ENCODE measurements at regions not wholly inside any gene's neighbourhood (a gene's known extent, or its start where the extent isn't known, plus 50 kb on each side); places are given as distances from the start of the nearest gene placed in this dataset.
"Not testable (repeated sequence)": the region's sequence is repeated elsewhere in the genome, so short reads cannot be mapped to it uniquely, and the experiment has no call there.

- not testable (repeated sequence) for DNase-seq (ENCODE audit: low spot score)
Observed at GRCh38 chr5:174917435-174917834, 193.1 kb downstream of the MSX2 start.

- not testable (repeated sequence) for DNase-seq (ENCODE audit: low spot score)
Observed at GRCh38 chr5:174916924-174917323, 192.5 kb downstream of the MSX2 start.

- DNase-seq (ENCODE audit: low spot score): no peak
Observed at GRCh38 chr5:174916227-174916626, 191.8 kb downstream of the MSX2 start.

DNA sequence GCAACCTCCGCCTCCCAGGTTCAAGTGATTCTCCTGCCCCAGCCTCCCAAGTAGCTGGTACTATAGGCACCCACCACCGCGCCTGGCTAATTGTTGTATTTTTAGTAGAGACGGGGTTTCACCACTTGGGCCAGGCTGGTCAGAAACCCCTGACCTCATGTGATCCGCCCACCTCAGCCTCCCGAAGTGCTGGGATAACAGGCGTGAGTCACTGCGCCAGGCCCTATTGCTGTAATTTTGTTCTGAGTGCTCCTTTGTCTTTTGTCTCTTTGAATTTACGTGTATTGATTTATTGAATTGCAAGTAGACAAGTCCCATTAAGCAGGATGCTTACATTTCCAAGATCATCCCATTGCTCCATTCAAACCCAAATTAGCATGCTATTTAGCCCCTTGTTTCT, 186.7 kb downstream of the MSX2 start:
- DNase-seq (ENCODE audit: low spot score): no peak

GRCh38 chr5:174910245-174910737, 185.9 kb downstream of the MSX2 start:
- peak; percentile 62 for DNase-seq (ENCODE audit: low spot score)

GRCh38 chr5:174903172-174903732, 178.9 kb downstream of the MSX2 start:
- DNase-seq (ENCODE audit: low spot score): peak; percentile 6

- DNase-seq (ENCODE audit: low spot score): no peak
Observed at GRCh38 chr5:174901336-174901735, 177.0 kb downstream of the MSX2 start.

DNA sequence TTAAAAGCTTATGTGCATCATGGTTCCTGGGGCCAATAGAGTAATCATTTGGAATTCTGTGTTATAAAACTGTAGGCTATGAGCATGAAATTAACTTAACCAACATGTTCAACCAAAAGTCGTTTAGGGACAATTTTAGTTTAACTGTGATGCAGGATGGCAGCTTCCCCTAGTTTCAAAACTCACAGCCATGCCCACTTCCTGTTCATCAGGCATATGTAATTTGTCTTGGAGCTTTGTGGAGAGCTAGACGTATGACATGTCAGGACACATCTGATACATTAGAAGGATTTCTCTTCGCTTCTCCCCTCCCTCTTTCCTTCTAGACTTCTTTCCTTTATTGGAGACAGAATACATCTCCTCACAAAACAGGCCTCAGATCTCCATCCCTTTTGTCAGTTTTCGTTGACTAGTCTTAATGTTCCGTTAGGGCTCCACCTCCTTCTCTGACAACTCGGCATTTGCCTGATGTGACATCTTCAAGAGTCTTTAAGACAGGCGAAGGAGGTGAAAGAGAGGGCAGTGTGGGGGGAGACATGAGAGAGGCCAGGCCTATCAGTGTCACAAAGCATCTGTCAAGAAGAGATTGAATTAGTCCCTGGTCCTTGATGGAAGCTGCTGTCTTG, 176.0 kb downstream of the MSX2 start:
- DNase-seq (ENCODE audit: low spot score): peak; percentile 37

GRCh38 chr5:174897281-174897950, 173.0 kb downstream of the MSX2 start:
- DNase-seq (ENCODE audit: low spot score): no peak

DNA sequence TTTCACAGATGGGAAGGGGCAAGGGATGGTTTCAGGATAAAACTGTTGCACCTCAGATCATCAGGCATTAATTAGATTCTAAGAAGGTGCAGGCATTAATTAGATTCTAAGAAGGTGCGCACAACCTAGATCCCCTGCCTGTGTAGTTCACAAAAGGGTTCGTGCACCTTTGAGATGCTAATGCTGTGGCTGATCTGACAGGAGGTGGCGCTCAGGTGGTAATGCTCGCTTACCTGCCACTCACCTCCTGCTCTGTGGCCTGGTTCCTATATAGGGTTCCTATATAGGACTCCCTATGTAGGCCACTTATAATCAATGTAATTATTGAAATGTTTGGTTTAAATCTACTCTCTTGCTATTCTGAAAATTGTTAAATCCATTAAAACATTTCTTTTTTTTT, 171.0 kb downstream of the MSX2 start:
- DNase-seq (ENCODE audit: low spot score): no peak

GRCh38 chr5:174892742-174893141, 168.4 kb downstream of the MSX2 start:
- no peak for DNase-seq (ENCODE audit: low spot score)

GRCh38 chr5:174880412-174881200, 156.2 kb downstream of the MSX2 start:
- not testable (repeated sequence) for DNase-seq (ENCODE audit: low spot score)

- no peak for DNase-seq (ENCODE audit: low spot score)
Observed at GRCh38 chr5:174877987-174878386, 153.6 kb downstream of the MSX2 start.

DNA sequence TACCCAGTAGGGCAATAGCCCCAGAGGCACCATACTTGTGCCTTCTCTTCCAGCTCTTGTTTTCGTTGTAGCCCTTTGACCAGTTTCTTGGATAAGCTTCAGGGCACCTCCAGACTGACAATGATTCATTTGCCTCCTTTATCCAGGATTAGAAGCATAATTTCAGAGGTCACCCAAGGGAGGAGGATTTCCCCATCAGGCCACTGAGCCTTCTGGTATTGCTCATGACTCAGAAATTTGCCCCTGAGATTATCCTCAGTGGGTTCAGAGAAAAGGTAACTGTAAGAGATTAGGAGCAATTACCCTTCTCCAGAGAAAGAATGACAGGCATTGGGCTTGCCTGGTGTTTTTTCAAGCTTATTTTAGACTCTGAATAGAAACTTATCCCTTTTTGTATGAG, 147.9 kb downstream of the MSX2 start:
- DNase-seq (ENCODE audit: low spot score): peak; percentile 14

DNA sequence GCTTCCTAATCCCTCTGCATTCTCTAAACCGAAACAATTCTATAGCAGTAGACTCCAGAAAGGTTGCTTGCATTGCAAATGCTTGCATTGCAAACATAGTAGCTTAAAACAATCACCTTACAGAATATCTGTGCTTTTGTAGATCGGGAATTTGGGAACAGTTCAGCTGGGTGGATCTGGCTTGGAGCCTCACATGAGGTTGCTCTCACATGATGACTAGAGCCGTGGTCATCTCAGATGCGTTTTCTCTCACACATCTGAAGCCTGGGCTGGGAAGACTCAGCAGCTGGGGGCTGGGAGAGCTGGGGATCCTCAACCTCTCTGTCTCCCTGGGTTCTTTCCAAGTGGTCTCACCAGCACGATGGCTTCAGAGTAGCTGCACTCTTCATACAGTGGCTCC, 127.8 kb downstream of the MSX2 start:
- DNase-seq (ENCODE audit: low spot score): no peak

DNA sequence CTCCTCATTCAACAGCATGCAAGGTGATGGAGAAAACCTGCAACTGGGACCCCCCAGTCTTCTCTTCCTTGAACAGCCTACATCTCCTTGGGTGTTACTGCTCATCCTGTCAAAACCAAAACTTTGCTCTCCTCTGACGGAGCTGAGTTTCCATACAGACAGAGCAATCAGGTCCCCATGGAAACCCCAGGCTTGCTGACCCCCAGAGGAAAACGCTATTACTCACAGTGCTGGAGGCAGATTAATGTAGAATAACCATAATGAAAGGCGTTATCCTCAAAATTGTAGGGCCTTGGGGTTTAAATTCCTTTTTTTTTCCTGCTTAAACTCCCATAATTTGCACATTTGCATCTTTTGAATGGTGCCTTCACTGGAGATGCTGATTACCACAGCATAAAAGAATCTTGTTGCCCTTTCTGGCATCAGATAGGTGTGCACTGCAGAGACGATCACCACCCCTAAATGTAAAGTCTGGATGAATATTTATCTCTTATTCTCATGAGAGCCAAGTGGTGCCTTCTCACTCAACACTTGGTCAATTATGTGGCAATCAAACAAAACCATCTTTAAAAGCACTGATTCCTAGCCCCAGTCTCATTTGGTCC, 126.3 kb downstream of the MSX2 start:
- DNase-seq (ENCODE audit: low spot score): no peak

DNA sequence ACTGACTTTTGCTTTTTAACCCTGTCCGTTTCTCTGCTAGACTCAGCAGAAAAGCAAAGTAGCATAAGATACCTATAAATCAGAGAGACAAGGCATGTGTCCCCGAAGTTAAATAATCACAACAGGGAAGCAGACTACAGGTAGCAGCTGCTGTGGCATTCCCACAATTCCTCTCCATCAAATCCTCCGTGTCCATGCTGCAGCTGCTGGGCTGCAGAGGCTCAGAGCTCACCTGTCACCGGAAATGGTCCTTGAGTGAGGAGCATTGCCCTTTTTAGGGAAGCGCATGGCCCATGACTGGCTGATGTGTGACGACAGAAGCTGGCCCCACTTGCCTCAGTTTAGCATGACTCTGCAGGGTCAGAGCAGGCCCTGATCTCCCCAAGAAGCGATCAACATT, 125.0 kb downstream of the MSX2 start:
- no peak for DNase-seq (ENCODE audit: low spot score)

DNA sequence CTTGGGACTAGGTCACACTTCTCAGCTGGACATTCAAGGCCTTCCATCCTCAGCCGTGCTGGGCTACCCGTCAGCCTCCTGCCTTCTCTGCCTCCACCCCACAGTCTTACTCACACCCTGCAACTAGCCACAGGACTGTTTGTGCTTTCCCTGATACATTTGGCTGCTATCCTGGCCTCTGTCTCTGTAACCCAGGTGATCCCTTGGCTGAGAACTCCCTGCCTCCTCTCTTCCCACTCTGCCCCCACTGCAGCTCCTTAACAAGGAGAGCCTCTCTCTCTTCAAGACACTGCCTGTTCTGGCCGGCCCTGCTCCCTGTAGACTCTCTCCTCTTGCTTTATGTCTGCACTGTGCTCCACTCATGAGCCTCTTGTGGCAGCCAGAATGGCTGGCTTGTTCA, 120.6 kb downstream of the MSX2 start:
- DNase-seq (ENCODE audit: low spot score): no peak

GRCh38 chr5:174843263-174844250, 119.2 kb downstream of the MSX2 start:
- DNase-seq (ENCODE audit: low spot score): no peak

DNA sequence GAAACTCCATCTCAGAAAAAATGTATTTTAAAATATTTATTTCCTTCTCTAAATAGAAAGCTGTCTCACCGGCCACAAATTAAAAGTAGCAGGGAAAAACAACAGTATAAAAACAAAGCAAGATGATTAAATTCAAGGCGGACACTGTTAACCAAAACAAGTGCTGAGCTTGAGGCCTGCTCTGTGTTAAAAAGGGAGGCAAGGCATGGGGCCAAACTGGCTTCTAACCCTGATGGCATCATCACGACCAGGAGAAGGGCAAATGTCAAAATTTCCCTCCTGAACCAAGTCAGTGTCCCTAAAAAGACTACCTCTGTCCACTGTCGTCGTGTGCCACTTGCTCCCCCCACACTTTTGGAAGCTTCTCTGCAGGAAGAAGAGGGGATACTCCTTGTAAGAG, 116.1 kb downstream of the MSX2 start:
- DNase-seq (ENCODE audit: low spot score): no peak

- DNase-seq (ENCODE audit: low spot score): no peak
Observed at GRCh38 chr5:174839196-174839595, 114.8 kb downstream of the MSX2 start.

Measured in umbilical cord (tissue), 1 donor.